GM21529 (cell line): ENCODE measurements at regions not wholly inside any gene's neighbourhood (a gene's known extent, or its start where the extent isn't known, plus 50 kb on each side); places are given as distances from the start of the nearest gene placed in this dataset.
"Not testable (repeated sequence)": the region's sequence is repeated elsewhere in the genome, so short reads cannot be mapped to it uniquely, and the experiment has no call there.

Experiments
- ATAC-seq: cut with Tn5 transposase; IDR thresholded peaks from one replicate; pipeline ENCODE4 v1.9.1; 2021; ENCODE audit not compliant: unreplicated experiment

DNA sequence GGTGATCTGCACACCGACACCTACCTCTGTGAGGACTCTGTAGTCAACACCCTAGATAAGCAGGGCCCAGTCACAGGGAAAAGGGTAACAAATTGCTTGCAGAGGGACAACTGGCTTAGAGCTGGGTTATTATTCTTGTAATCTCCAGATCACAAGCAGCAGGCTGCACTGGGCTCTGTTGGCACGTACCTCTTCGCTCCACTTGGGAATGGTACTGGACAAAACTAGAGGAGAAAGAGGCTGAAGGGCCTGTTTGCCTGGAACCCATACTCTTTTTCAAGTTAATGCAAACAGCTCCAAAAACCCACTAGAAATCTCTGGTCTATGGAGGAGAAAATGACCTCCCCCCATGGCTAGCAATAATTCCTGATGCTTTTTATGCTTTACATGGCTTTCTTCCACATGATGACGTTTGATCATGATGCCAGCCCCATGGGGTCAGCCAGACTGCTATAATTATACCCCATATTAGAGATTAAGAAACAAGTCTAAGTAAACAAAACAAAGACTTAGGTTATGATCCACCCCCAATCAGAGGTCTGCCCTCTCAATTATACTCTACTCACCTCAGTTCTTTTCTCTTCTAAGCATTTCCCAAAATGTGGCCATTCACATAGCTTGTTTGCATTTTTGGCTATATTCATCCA, 190.0 kb downstream of the UNC5CL start:
- no peak for ATAC-seq

DNA sequence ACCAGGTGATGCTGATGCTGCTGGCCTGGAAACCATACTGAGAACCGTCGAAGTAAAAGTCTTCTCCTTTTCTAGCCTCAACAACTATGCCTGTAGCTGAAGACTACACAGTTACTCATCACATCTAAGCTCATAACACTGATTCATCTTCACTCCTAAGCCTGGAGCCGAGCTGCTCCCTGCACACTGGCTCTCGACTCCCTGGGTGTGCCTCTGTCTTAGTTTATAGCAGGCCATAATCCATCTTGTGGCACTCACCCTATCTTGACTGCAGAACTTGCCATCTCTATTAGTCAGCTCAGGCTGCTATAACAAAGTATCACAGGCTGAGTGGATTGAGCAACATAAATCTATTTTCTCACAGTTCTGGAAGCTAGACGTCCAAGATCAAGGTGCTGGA, 191.0 kb downstream of the UNC5CL start:
- ATAC-seq = no peak

DNA sequence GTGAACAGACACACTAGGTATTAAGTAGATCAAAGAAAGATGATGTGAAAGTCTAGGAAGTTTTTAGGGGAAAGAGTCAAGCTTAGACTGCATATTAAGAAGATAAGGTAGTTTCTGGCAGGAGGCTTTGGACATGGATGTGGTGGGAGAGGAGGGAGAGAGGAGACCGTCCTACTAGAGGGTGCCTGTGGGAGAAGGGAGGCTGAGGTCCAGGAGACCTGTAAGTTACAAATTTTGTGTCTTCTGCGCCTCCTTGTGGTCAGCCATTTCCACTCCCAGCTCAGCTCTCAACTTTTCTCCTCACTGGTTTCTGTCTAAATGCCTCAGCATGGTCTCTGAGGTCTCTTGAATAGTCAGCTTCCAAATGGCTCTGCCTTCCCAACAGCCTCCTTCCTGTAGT, 193.5 kb downstream of the UNC5CL start:
- ATAC-seq = no peak

DNA sequence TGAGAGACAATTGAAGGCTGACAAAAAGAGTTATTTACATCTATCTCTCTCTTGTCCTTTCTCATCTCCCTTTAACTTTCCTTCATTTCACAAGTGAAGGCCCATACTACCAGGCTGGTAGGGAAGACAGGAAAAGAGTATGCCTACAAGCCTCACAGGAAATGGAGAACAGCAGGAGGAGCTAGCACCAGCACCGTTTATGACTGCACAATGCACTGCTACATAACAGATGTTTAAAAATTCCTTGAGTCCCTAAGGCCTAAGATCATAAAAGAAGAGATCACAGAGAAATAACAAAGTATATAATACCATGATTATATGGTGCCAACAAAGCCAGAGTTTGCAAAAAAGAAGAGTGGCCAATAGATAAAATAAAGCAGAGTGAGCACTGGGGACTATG, 194.8 kb downstream of the UNC5CL start:
- ATAC-seq = no peak

DNA sequence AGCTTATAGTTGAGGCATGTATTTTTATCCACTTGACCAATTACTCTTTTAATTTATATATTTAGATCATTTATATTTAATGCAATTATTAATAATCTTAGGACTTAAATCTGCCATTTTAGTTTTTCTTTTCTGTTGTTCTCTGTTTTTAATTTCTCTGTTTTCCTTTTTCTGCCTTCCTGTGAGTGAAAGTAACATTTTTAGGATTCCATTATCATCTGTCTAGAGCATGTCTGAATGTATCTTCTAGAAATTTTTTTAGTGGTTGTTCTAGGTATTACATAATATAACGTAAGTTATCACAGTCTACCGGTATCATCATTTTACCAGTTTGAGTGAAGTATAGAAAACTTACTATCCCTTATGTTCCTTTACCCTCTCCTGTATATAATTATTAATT, 197.3 kb downstream of the UNC5CL start:
- no peak for ATAC-seq

DNA sequence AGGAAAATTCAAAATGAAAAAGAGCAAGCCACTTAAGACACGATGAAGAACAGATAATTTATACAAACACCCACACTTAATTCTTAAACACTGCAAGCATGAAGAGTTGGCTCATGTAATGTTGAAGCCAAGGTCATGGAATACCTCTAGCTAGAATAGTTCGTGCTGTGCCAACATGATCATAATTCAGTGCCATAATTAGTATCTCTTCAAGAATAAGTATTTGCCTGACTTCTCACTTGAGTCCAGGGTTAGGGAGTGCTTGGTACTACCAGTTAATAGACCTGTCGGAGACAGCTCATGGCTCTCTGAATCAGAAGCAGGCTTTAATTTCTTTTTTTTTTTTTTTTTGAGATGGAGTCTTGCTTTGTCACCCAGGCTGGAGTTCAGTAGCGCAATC, 206.3 kb downstream of the UNC5CL start:
- no peak for ATAC-seq

DNA sequence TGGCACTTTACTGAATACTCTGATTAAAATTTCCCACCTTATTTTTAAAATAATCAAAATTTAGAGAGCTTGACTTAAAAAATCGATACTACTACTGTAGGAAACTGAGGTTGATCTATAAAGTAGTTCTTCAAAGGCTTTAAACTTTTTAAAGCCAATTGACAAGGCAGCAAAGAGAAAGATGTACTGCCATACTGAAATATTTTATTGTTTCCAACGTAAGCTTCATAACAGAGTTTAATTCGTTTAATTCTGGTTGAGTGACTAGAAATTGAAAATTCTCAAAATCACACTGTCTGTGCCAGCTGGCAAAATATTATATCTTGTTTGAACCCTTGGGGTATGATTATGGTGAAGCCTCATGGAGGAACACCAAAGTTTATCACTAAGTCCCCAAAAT, 207.6 kb downstream of the UNC5CL start:
- ATAC-seq = no peak

DNA sequence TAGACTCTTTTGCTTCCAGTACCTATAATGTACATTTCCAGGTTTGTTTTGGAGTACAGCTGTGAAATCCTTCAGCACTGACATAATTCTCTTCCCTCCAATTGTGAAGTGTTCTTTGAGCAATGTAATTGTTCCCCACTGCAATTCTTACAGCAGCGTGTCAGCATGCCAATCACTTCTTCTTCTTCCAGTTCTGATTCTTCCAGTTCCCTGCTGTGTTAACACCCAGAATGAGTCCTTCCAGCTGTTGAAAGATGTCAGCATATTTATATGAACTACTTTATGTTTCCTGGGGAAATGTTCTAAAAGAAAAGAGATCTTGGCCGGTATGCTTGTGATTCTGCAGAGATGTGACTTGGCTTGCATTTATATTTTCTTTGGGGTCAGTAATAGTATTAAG, 213.9 kb downstream of the UNC5CL start:
- no peak for ATAC-seq

DNA sequence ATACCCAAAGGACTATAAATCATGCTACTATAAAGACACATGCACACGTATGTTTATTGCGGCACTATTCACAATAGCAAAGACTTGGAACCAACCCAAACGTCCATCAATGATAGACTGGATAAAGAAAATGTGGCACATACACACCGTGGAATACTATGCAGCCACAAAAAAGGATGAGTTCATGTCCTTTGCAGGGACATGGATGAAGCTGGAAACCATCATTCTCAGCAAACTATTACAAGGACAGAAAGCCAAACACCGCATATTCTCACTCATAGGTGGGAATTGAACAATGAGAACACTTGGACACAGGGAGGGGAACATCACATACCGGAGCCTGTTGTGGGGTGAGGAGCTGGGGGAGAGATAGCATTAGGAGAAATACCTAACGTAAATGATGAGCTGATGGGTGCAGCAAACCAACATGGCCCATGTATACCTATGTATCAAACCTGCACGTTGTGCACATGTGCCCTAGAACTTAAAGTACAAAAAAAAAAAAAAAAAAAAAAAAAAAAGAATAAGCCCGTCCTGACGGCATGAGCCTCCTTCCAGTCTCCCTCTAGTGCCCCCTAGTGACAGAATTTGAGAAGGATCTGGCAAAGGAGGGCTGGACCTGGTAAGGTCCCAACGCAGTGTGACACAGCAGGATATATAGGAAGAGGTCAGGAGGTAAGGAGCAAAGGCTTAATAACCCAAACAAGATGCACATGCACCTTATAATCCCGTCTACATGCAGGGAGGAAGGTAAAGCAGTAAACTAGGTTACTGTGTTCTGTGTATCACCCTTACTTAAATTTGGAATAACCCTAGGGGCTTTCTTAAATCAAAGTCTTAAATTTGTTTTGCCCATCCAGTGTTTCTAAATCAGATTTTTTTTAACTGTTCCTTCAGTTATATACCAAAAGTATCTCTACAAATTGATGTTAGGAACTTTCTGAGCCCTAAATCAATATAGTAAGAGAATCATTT, 214.8 kb downstream of the UNC5CL start:
- not testable (repeated sequence) for ATAC-seq

DNA sequence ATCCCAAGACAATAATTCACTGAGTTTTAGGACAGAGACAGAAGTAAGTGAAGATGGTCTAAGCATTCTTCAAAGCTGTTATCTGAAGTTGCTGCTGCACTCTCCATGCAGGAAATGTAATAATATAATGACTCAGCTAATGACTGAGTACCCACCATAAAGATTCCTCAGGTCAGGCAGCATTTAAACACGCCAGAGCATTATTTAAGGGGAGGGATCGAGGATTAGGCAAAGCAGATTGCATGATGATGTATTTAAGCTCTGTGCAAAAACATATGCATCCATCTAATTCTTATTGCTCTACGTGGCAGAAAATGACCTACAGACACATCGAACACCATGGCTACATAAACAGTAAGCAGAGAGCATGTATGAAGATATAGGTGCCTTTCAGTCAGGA, 216.4 kb downstream of the UNC5CL start:
- no peak for ATAC-seq

DNA sequence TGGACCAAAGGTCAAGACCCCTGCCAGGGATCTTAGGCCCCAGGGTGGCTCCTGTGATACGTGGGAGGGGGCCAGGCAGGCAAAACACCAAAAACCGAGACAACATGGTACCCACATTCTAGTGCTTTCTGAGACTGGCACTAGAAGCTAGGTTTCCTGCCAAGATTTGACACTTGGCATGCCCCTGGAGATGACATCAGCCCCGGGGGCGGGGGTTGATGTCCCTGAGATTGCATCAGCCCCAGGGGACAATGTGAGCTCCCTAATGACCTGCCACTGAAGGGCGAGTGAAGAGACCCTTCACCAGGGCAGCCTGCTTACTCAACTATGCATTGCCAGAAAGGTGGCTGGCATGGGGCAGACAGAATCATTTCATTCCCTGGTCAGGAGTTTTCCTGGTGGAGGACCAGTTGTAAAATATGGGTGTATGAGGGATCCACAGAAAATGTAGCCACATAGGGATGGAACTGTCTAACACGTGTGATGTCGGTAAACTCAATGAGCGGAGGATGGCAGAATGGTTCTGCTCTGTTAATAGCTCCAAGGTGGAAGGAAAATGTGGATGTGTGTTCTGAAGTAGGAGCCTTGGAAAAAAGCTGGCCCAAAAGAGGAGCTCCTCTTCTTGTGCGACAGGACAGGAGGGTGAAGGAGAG, 219.7 kb downstream of the UNC5CL start:
- ATAC-seq = no peak

DNA sequence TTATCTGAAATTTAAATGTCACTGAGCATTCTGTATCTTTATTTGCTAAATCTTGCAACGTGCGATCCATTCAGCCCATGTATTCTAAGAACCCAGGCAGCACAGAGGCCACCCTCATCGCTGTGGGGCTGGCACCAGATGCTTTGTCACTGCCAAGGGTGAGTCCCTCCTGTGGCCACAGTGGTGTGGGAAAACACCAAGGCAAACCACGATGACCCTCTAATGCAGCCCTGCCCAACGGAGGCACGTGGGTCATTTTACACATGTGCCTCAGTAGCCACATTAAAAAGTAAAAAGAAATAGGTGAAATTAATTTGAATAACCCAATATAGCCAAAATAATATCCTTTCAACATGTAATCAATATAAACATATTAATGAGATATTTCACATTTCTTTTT, 221.7 kb downstream of the UNC5CL start:
- ATAC-seq = no peak

DNA sequence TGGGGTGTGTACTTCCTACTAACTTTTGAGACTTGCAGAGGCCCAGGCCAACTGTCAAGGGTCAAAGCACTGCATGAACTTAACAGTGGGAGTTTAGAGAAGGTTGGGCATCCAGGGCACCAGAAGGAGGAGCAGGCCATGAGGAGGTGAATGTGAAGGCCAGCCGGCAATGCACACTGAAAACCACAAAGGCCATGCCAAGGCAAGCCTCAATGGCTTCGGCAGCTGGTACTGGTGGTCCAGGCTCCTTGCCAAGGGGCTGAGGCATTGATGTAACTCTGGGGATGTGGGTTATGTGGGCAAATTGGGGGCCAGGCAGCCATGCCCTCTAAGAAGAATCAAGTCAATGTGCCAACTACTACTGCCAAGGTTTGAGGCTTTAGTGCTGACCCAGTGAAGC, 222.4 kb downstream of the UNC5CL start:
- ATAC-seq = no peak

DNA sequence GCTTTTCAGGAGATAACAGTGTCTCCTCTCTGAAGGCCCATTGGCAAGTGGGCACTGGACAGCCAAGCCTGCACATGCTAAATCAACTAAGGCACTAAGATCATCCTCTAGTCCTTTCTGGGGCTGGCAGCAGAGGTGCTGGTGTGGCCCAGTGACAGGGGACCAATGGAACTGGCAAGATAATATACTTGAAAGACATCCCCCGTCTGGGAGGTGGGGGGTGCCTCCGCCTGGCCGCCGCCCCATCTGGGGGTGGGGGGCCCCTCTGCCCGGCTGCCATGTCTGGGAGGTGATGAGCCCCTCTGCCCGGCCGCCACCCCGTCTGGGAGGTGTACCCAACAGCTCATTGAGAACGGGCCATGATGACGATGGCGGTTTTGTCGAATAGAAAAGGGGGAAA, 223.3 kb downstream of the UNC5CL start:
- no peak for ATAC-seq

DNA sequence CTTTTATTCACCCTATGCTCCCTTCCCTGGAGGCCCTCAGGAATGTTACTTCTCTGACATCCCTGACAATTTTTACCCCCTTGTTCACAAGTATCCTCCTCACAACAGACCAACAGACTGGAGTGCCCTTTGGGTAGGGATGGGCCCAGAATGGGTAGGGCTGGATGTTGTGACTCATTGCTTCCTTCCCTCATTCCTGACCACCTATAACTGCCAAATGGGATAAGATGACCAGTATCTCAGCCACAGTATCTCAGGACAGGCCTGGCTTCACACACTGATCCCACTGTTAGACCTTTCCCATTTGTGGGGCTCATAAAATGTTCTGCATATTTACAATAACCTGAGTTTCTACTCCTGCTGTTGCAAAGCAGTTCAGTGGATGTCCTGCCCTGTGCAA, 223.0 kb upstream of the LRFN2 start:
- no peak for ATAC-seq

DNA sequence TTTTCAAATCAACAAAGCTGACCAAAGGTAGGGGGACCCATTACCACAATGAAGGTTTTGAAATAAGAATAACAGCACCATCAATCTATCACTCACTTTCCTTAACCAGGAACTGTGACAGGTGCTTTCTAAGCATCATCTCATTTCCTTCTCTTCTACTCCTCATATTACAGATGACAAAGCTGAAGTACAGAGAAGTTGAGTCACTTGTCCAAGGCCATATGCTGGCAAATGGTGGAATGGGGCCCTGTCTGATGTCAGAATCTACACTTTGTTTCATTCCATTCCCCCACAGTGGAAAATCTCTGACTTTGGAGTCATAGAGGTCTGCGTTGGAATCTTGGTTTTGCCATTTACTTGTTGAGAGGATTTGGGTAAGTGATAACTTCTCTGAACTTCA, 222.5 kb upstream of the LRFN2 start:
- no peak for ATAC-seq

DNA sequence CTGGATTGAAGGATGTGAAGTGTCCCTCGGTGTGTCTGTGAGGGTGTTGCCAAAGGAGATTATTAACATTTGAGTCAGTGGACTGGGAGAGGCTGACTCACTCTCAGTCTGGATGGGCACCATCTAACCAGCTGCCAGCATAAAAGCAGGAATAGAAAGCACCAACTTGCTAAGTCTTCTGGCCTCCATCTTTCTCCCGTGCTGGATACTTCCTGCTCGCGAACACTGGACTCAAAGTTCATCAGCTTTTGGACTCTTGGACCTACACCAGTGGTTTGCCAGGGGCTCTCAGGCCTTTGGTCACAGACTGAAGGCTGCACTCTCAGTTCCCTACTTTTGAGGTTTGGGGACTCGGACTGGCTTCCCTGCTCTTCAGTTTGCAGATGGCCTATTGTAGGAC, 220.3 kb upstream of the LRFN2 start:
- ATAC-seq = no peak

DNA sequence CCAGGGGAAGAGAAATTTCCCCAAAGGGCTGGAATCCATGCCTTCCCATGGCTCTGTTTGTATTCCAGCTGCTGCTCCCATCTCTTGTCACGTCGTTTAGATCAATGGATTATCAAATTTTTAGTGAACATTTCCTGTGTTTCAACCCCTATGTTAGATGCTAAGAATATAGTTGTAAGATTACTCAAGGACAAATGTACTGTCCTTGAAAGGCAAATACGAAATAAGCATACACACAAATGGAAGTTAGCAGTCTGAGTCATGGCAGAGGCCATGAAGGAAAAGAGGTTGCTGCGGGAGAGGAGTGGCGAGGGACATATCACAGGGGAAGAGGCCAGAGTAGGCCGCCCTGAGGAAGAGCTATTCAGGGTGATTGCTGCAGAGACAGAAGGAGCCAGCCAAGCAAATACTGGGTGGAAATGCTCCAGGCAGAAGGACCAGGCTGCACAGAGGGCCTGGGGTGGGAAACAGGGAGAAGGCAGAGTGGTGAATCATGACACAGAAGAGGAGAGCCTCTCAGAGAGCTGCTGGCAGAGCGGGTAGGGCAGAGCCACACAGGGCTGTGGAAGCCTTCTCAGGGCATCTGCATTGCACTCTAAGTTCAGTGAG, 219.2 kb upstream of the LRFN2 start:
- no peak for ATAC-seq

DNA sequence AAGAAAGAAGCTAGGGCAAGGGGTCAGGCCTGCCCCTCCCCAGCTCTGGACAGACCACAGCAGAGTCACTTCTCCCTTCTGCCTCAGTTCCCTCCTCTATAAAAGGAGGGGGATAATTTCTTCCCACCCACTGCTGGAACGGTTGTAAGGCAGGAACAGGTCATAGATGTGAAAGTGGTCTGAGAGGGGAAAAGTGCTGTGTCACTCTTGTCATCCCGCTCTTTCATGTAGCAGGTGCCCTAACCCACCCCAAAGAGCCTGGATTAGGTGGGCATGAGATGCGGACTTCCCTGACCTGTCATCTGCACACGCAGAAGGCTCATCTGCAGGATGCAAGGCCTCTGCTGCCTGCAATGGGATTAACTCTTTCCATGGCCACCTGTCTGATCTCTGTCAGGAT, 218.2 kb upstream of the LRFN2 start:
- ATAC-seq = no peak

DNA sequence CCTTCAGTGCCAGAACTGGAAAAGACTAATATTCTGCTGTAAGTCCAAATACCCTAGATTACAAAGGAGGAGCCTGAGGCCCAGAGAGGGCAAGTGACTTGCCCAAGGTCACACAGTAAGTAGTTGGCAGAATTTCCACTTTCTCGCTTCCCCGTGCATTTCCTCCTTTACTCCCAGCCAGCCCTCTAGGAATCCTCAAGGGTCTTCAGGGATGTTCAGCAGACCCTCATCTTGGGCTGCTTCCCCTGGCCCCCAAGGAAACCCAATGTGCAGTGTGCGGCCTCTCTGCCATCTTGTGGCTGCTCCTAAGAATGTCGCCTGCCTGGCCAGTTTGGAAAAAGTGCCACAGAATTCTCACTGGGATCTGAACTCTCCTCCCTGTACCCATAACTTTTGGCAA, 217.7 kb upstream of the LRFN2 start:
- no peak for ATAC-seq

DNA sequence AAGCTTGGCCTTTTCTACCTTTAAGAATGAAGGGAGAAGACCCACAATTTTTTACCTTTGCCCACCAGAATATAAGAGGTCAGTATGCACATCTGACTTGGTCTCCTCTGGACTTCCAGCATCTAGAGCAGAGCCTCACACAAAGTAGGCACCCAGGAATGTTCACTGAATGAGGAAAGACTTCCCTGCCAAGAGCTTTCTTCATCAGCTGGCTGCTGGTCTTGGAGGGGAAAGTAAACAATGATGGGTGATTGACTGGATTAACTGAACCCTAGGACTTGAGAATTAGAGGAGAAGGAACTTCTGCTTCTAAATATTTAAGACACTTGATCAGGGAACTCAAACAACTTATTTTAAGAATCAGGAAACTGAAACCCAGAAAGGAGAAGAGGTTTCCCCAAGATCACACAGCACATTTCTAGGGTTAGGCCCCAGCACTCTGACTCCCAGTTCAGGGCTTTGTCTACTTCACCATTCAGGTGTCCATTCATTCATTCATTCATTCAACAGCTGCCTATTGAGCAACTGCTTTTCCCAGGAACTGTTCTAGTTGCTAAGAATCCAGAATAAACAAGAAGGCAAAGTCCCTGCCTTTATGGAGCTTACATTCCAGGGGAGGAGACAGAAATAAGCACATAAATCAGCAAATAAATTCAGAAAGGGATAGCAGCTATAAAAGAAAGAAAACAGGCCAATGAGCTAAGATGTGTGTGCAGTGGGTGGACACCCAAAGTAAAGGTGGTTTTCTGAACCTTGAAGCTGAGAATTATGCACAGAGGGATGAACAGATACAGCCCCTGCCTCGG, 216.9 kb upstream of the LRFN2 start:
- ATAC-seq = no peak
